ENCODE measurements at regions not wholly inside any gene's neighbourhood (a gene's known extent, or its start where the extent isn't known, plus 50 kb on each side); places are given as distances from the start of the nearest gene placed in this dataset.
A peak's percentile ranks its signal among the peaks of the same experiment; 100 is the strongest.
"Not testable (repeated sequence)": the region's sequence is repeated elsewhere in the genome, so short reads cannot be mapped to it uniquely, and the experiment has no call there.

DNA sequence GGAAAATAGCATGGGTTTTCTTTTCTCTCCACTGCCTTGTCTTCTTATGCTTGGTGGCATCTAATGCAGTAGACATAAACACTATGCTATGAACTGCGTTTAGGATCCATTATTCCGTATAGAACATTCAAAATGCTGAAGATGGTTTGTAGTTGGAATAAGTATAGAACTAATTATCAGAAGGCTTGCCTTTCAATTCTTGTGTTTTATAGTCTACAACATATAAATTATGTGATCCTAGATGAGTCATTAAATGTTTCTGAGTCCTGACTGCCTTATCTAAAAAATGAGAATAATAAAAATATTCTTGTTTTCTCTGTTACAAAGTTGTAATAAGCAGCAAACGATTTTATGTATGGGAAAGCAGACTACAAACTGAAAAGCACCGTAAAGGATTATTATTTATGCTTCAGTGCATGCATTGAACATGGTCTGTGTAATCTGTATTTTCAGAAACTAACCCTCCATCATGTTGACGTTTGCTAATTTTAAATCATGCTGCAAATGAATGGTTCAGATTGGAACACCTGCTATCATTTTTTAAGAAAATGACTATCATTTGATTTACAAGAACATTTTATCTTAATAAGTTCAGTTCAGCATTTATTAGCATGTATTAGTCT is 335.9 kb upstream of the AADAT start:
- intact Hi-C loops (cut with DNase I) = no loop called here
- ATAC-seq (no peak), DNase-seq (ENCODE audit: low spot score) (no peak)

DNA sequence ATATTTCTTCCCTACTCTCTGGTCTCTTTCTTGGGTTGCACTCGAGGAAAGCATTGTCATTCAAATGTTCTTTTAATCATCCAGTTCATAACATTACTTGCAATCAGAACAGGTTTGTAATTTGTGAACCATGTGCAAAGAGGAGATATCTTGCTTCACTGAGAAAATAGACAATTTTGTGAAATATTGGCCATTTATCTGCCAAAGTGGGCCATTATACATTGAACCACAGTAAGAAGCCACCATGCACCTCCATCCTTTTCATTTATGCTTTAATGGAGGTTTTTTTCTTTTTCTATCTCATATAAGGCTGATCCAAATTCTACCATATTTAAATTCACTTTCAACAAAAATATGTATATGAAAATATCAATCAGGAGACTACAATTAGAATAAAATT is 335.3 kb upstream of the AADAT start:
- no peak for DNase-seq (ENCODE audit: low spot score)
- intact Hi-C loops (cut with DNase I) = no loop called here
- ATAC-seq = no peak

GRCh38 chr4:170423137-170423536 is 333.4 kb upstream of the AADAT start:
- ATAC-seq (no peak), DNase-seq (ENCODE audit: low spot score) (no peak)
- intact Hi-C loops (cut with DNase I) = no loop called here

DNA sequence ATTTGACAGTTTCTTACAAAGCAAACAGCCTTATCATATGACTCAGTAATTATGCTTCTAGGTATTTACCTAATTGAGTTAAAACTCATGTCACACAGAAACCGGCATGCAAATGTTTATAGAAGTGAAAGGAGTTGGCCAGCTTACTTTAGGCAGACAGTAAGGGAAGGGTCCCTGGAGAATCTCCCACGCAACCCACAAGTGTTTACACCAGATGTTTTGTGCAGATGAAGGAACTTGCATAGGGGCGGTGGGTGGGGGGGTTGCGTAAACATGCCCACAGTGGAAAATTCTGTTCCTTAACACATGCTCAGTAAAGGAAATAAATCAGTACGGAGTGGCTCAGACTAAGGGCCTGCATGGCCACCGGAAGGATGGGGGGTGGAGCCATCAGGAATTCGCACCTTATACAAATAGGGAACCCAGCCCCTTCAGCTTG is 330.5 kb upstream of the AADAT start:
- peak; percentile 24 for ATAC-seq
- intact Hi-C loops (cut with DNase I) = no loop called here
- DNase-seq (ENCODE audit: low spot score) = no peak

DNA sequence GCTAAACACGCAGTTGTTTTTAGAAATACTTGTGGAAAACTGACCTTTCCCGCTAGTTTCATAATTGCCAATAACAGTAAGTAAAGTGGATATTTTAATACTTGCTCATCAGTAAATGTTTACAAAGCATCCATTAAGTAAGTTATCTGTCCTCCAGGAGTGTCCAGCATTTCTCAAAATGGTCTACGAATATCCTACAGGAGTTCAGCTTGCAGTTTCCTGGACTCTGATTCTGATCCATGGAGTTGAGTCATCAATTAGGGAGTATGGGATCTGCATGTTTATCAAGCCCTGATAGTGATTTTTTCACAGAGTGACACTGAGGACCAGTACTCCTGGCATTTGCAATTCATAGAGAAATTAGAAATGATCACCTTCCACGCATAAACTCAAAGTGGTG is 325.2 kb upstream of the AADAT start:
- intact Hi-C loops (cut with DNase I) = no loop called here
- ATAC-seq (no peak), DNase-seq (ENCODE audit: low spot score) (no peak)

GRCh38 chr4:170414360-170414759 is 324.6 kb upstream of the AADAT start:
- DNase-seq (ENCODE audit: low spot score) = no peak
- no peak for ATAC-seq
- intact Hi-C loops (cut with DNase I) = no loop called here

DNA sequence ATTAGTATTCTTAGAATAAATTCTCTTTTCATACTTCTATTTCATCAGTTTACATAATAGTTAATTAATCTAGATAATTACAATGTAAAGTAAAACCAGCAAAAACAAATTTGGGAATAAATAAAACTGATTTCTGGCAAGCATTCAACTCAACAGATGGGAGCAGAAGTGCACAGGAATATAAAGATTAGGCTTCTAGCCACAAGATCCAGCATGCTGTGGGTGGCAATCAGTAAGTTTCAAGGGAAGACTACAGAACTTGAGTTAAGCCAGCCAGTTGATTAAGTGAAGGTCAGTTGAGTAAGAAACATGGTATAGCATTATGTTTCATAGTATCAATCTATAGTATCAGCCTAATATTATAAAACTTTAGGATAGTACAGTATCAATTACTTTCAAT is 324.2 kb upstream of the AADAT start:
- ATAC-seq (no peak), DNase-seq (ENCODE audit: low spot score) (no peak)
- intact Hi-C loops (cut with DNase I) = no loop called here

GRCh38 chr4:170400361-170400760 is 310.6 kb upstream of the AADAT start:
- DNase-seq (ENCODE audit: low spot score) (no peak), ATAC-seq (no peak)
- intact Hi-C loops (cut with DNase I) = no loop called here

GRCh38 chr4:170399581-170400293 is 310.0 kb upstream of the AADAT start:
- intact Hi-C loops (cut with DNase I) = no loop called here
- no peak for ATAC-seq
- no peak for DNase-seq (ENCODE audit: low spot score)

DNA sequence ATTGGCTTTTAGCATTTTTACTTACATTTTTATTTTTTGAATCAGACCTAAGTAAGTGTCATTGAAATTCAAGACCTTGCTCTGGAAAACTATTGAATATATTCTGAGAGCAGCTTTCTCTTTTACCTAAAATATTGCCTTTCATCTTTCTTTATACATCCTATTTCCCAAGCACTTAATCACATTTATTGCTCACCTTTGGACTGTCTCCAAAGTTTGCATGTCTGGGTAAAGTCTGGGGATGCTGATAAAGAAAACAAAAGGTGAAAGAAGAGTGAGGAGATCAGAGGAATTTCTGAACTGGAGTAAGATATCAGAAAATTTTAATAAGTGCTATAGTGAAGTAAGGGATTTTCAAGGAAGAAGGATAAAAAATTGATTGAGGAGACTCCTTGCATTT is 308.5 kb upstream of the AADAT start:
- ATAC-seq (no peak), DNase-seq (ENCODE audit: low spot score) (no peak)
- intact Hi-C loops (cut with DNase I) = no loop called here

- no peak for ATAC-seq
- intact Hi-C loops (cut with DNase I) = no loop called here
- no peak for DNase-seq (ENCODE audit: low spot score)
Observed at GRCh38 chr4:170395773-170396172, 306.0 kb upstream of the AADAT start.

- ATAC-seq (no peak), DNase-seq (ENCODE audit: low spot score) (no peak)
- intact Hi-C loops (cut with DNase I) = no loop called here
Observed at GRCh38 chr4:170391066-170391740, 301.4 kb upstream of the AADAT start.

GRCh38 chr4:170389411-170389810 is 299.7 kb upstream of the AADAT start:
- intact Hi-C loops (cut with DNase I) = no loop called here
- ATAC-seq (no peak), DNase-seq (ENCODE audit: low spot score) (no peak)

DNA sequence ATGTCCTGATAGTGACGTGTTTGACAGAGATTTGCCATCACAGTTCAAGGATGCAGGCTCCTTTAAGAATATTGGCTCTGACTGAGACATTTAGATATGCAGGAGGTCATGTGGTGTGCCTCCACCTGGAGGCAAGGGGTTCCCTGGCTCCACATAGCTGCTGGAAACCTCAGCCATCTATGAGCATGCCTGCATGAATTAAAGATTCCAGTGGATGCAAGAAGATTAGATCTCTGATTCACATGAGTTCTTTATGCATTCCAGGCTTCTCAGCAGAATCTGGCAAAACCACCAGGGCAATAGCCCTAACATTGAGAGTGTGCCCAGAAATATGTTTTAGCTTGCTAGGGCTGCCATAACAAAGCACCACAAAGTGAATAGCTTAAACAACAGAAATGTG is 298.5 kb upstream of the AADAT start:
- intact Hi-C loops (cut with DNase I) = no loop called here
- ATAC-seq = no peak
- DNase-seq (ENCODE audit: low spot score) = no peak

- DNase-seq (ENCODE audit: low spot score) = no peak
- intact Hi-C loops (cut with DNase I) = no loop called here
- ATAC-seq = no peak
Observed at GRCh38 chr4:170386971-170387370, 297.2 kb upstream of the AADAT start.

- no peak for ATAC-seq
- DNase-seq (ENCODE audit: low spot score) = no peak
- intact Hi-C loops (cut with DNase I) = no loop called here
Observed at GRCh38 chr4:170386511-170386910, 296.8 kb upstream of the AADAT start.

GRCh38 chr4:170374770-170375169 is 285.0 kb upstream of the AADAT start:
- ATAC-seq = no peak
- intact Hi-C loops (cut with DNase I) = no loop called here
- DNase-seq (ENCODE audit: low spot score) = no peak

- intact Hi-C loops (cut with DNase I) = no loop called here
- ATAC-seq = no peak
- no peak for DNase-seq (ENCODE audit: low spot score)
Observed at GRCh38 chr4:170348945-170349344, 259.2 kb upstream of the AADAT start.

DNA sequence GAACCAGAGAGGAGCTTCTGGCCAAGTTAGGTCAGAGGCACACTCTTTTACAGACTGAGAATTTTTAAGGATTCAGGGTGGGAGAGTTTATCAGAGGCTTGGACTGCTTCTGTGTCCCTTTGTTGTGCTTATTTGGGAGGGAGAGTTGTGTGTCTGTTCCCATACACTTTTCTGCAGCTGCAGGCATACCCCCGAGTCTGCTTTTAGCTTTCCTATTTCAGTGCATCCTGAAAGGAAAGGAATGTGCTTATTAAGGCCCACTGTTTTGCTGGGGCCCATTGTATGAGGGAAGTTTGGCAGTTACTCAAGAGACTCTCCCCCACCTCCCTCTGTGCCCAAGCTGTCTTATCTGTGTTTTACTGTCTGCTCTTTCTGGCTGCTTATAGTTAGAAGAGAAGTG is 257.4 kb upstream of the AADAT start:
- intact Hi-C loops (cut with DNase I); DNase-seq (ENCODE audit: low spot score); ATAC-seq: not testable (repeated sequence)

DNA sequence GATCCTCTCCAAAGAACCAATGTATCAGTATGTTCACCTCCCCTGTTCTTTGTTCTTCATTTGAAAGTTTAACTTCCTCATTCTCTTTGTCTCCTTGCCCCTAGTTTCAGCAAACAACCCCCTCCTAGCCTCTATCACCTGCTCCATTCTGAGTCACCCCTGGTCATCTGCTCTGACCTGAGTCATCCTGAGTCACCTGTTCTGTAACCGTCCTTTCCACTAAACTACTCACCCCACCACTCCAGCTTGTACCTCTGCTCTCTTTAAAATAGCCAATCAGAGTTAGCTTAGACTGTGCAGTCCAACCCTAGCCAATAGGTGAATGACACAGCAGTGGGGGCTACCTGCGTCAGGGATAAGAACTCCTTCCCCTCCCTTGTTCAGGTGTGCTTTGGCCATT is 249.8 kb upstream of the AADAT start:
- DNase-seq (ENCODE audit: low spot score) (no peak), ATAC-seq (no peak)
- intact Hi-C loops (cut with DNase I) = no loop called here

All from sciatic nerve (tissue), 2 donors.